ENCODE measurements at regions not wholly inside any gene's neighbourhood (a gene's known extent, or its start where the extent isn't known, plus 50 kb on each side); places are given as distances from the start of the nearest gene placed in this dataset.

DNA sequence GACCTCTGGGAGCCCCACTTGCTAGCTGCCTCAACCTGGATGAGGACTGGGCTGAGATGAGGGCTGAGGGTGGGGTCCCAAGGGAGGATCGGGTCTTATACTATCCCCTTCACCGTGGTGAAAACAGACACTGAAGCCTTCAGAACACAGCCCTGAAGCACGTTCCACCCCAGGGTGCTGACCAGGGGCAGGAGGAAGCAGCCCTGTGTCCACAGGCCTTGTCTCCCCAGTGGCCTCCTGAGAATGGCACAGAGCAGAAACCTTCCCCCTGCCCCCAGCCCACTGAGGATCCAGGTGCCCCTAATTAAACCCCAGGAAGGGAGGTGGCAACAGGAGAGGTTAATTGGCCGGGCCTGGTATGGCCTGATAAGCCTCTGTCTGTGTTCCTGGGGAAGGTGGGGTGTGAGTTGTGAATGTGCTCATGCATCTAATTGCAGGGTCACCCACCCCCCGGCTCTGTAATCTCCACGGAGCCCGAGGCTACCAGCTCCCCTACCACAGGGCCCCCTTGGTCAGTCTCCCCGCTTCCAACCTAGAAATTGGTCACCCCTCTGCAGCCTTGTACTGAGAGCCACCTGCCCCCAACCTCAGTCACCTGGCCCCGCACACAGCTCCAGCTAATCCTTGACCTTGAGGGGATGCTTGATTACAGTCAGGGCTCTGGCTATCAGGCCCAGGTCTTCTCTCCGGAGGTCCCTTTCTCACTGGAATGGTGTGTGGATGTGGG is 159.0 kb upstream of the UNC5B start:
- TF ChIP-seq, protein P1, sequence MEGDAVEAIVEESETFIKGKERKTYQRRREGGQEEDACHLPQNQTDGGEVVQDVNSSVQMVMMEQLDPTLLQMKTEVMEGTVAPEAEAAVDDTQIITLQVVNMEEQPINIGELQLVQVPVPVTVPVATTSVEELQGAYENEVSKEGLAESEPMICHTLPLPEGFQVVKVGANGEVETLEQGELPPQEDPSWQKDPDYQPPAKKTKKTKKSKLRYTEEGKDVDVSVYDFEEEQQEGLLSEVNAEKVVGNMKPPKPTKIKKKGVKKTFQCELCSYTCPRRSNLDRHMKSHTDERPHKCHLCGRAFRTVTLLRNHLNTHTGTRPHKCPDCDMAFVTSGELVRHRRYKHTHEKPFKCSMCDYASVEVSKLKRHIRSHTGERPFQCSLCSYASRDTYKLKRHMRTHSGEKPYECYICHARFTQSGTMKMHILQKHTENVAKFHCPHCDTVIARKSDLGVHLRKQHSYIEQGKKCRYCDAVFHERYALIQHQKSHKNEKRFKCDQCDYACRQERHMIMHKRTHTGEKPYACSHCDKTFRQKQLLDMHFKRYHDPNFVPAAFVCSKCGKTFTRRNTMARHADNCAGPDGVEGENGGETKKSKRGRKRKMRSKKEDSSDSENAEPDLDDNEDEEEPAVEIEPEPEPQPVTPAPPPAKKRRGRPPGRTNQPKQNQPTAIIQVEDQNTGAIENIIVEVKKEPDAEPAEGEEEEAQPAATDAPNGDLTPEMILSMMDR (IDR thresholded peaks at IDR 0.05; ENCODE audit: low read length), result no peak
- TF ChIP-seq EZH2 (IDR thresholded peaks at IDR 0.05; ENCODE audit: borderline replicate concordance, low read length), result no peak
